K562 (cell line): ENCODE measurements at regions not wholly inside any gene's neighbourhood (a gene's known extent, or its start where the extent isn't known, plus 50 kb on each side); places are given as distances from the start of the nearest gene placed in this dataset.

Experiments
- ATAC-seq: fragments of 200-7000 bp; cut with Tn5 transposase; 3 replicates; pipeline ENCODE4 v1.9.1; 2020; ENCODE audit warnings: moderate library complexity
- BruUV-seq: library from RNA; stranded (reverse); fragments of 400-500 nt; replicated peaks from 2 replicates; lab custom pipeline; 2021; lab: Mats Ljungman, UMichigan
- CTCF ChIA-PET: fragments of 300-600 bp; formaldehyde crosslinking; extraction: SDS; loops from one replicate; lab custom pipeline; 2021; ENCODE audit warnings: low intra/inter-chr PET ratio; lab: Yijun Ruan, JAX
- POLR2A ChIA-PET: fragments of 300-600, 350-650 bp; sonication (Branson Sonifier 250); formaldehyde crosslinking; extraction: SDS; loops from one replicate; lab custom pipeline; 2021; ENCODE audit warnings: antibody characterized with exemption, inconsistent platforms; lab: Yijun Ruan, JAX
- DNase-seq, 4 experiments: peaks; one replicate each; pipeline versions ENCODE4 v3.0.0 to v3.0.0-alpha.2; 2011 to 2018; ENCODE audit warnings: low spot score in 3 of 4, mixed read lengths in 3 of 4; ENCODE audit errors: extremely low read depth in 1 of 4
- FAIRE-seq: peaks from 2 replicates; lab custom pipeline; 2011; peaks lifted over from hg19 to GRCh38; lab: Jason Lieb, UNC
- H2AFZ ChIP-seq: 2 replicates; pipeline ENCODE4 v1.6.0; 2011; ENCODE audit warnings: low read depth, low read length, control low read depth, inconsistent platforms
- H3K27ac ChIP-seq: fragments of 200-600 bp; 3 replicates; pipeline ENCODE4 v1.8.0; 2011; ENCODE audit warnings: low read depth, mild to moderate bottlenecking, control low read depth, inconsistent platforms, low read length, moderate library complexity, mixed read lengths; ENCODE audit errors: extremely low read depth
- H3K27me3 ChIP-seq, 2 experiments: fragments of 300-600 bp in 1 of 2; 2 replicates in 1 of 2; 3 replicates in 1 of 2; pipeline versions ENCODE4 v1.6.0 to v1.8.0; 2011; ENCODE audit warnings: inconsistent platforms in 2 of 2, low read length in 2 of 2, mild to moderate bottlenecking in 1 of 2, mixed read lengths in 1 of 2, moderate library complexity in 1 of 2; ENCODE audit not compliant: control insufficient read depth in 2 of 2, insufficient read depth in 2 of 2
- H3K36me3 ChIP-seq: fragments of 300-600 bp; 3 replicates; pipeline ENCODE4 v1.8.0; 2011; ENCODE audit warnings: mild to moderate bottlenecking, low read length, inconsistent platforms; ENCODE audit not compliant: control insufficient read depth, insufficient read depth
- H3K4me1 ChIP-seq, 2 experiments: fragments of 200-600 bp in 1 of 2; replicated peaks in 1 of 2; 2 replicates in 1 of 2; 3 replicates in 1 of 2; pipeline versions ENCODE4 v1.5.1 to v1.8.0; 2011; ENCODE audit warnings: inconsistent platforms in 2 of 2, low read length in 2 of 2, mild to moderate bottlenecking in 1 of 2, mixed read lengths in 1 of 2, moderate library complexity in 1 of 2; ENCODE audit not compliant: control insufficient read depth in 2 of 2, insufficient read depth in 2 of 2
- H3K4me2 ChIP-seq: 2 replicates; pipeline ENCODE4 v1.6.1; 2011; ENCODE audit warnings: low read length, control low read depth, inconsistent platforms, mixed read lengths; ENCODE audit not compliant: insufficient read depth
- H3K4me3 ChIP-seq: fragments of 200-600 bp; sonication (generic), shearing (Covaris generic); 2 replicates; pipeline ENCODE4 v1.5.1; 2016; ENCODE audit warnings: control low read depth, inconsistent platforms
- H3K79me2 ChIP-seq: fragments of 200-600 bp; 3 replicates; pipeline ENCODE4 v1.8.0; 2011; ENCODE audit warnings: low read length, inconsistent platforms; ENCODE audit not compliant: control insufficient read depth, insufficient read depth
- H3K9ac ChIP-seq, 2 experiments: 2 replicates each; pipeline versions ENCODE4 v1.6.0 to v1.6.1; 2011; ENCODE audit warnings: low read depth in 2 of 2, low read length in 2 of 2, control low read depth in 1 of 2, inconsistent platforms in 1 of 2, mild to moderate bottlenecking in 1 of 2, mixed read lengths in 1 of 2; ENCODE audit not compliant: insufficient read depth in 1 of 2
- H3K9me1 ChIP-seq: one replicate; pipeline ENCODE4 v1.6.0; 2011; ENCODE audit warnings: inconsistent platforms, mild to moderate bottlenecking, low read length, moderate library complexity; ENCODE audit not compliant: control insufficient read depth, insufficient read depth
- H3K9me3 ChIP-seq: replicated peaks from 2 replicates; pipeline ENCODE4 v1.5.1; 2011; ENCODE audit warnings: low read depth, low read length, inconsistent platforms; ENCODE audit not compliant: control insufficient read depth, insufficient read depth
- H4K20me1 ChIP-seq: replicated peaks from 2 replicates; pipeline ENCODE4 v1.6.1; 2011; ENCODE audit warnings: low read length, inconsistent platforms, mixed read lengths; ENCODE audit not compliant: control insufficient read depth, insufficient read depth
- CEBPB ChIP-seq: fragments of 450-650 bp; IDR thresholded peaks from 2 replicates; pipeline ENCODE4 v1.6.1; 2016; ENCODE audit warnings: missing genetic modification characterization, missing compliant biosample characterization
- ETV5 ChIP-seq: sonication (generic); formaldehyde crosslinking; IDR thresholded peaks from 2 replicates; pipeline ENCODE4 v1.4.0; 2020; ENCODE audit warnings: low read depth, mild to moderate bottlenecking, missing genetic modification reagents
- HIVEP1 ChIP-seq: fragments of 250-450 bp; sonication (Bioruptor Pico); IDR thresholded peaks from 2 replicates; pipeline ENCODE4 v1.4.0; 2020; ENCODE audit warnings: mild to moderate bottlenecking
- KLF13 ChIP-seq: fragments of 450-650 bp; IDR thresholded peaks from 2 replicates; pipeline ENCODE4 v1.6.1; 2016; ENCODE audit warnings: missing genetic modification characterization, low read depth, mild to moderate bottlenecking, missing compliant biosample characterization, moderate library complexity, borderline replicate concordance
- PTBP1 ChIP-seq: fragments of 200-400 bp; formaldehyde crosslinking; IDR thresholded peaks from 2 replicates; pipeline ENCODE4 v1.6.1; 2017; ENCODE audit warnings: low read depth, low read length
- THRAP3 ChIP-seq: fragments of 450-650 bp; IDR thresholded peaks from 2 replicates; pipeline ENCODE4 v1.6.1; 2016; ENCODE audit warnings: mild to moderate bottlenecking, inconsistent platforms, borderline replicate concordance
- TRIM25 ChIP-seq: fragments of 450-650 bp; IDR thresholded peaks from 2 replicates; pipeline ENCODE4 v1.7.0; 2016; ENCODE audit warnings: borderline replicate concordance
- ZBTB9 ChIP-seq: fragments of 450-650 bp; formaldehyde crosslinking; IDR thresholded peaks from 2 replicates; pipeline ENCODE4 v1.4.0; 2020; ENCODE audit warnings: mild to moderate bottlenecking, moderate library complexity
- ZNF282 ChIP-seq: sonication (generic); formaldehyde crosslinking; IDR thresholded peaks from 2 replicates; pipeline ENCODE4 v1.8.1; 2023; ENCODE audit warnings: missing genetic modification reagents
- ZNF324 ChIP-seq: fragments of 250-450 bp; sonication (Bioruptor Pico); IDR thresholded peaks from 2 replicates; pipeline ENCODE4 v1.4.0; 2020; ENCODE audit warnings: mild to moderate bottlenecking
- ZNF449 ChIP-seq: fragments of 250-450 bp; sonication (Bioruptor Pico); IDR thresholded peaks from 2 replicates; pipeline ENCODE4 v1.8.0; 2022; ENCODE audit warnings: moderate library complexity, mild to moderate bottlenecking, inconsistent platforms
- WGBS: fragments of 100-300 bp; shearing (Covaris generic); methylation state at CpG from one replicate; pipeline ENCODE4 v1.1.6; 2016; ENCODE audit warnings: low coverage, mixed read lengths; ENCODE audit not compliant: insufficient coverage; ENCODE audit errors: missing lambda C conversion rate; 5-methylcytosine and 5-hydroxymethylcytosine counted together
- in situ Hi-C: fragments of 300-500 bp; cut with MboI; formaldehyde crosslinking; loops from 4 replicates; pipeline ENCODE4 v1.15.0; 2018; ENCODE audit warnings: inconsistent platforms, mixed read lengths
- intact Hi-C: fragments of 100-400 bp; cut with micrococcal nuclease; formaldehyde crosslinking; loops from 2 replicates; pipeline ENCODE4 v1.14.2; 2022

- no peak for TF ChIP-seq HIVEP1 (CRISPR knock-in tag)
- no peak overlapping the region for H3K4me2 ChIP-seq
- H3K27me3 ChIP-seq = no peaks in the 10 kb centered on the region
- intact Hi-C loops = no loop called here
- H3K9me1 ChIP-seq = no peaks in the 10 kb centered on the region
- CTCF ChIA-PET = no interaction called here
- no peaks in the 10 kb centered on the region for H4K20me1 ChIP-seq
- DNase-seq (no peak), FAIRE-seq (no peak), ATAC-seq (no peak)
- no TSS peak for BruUV-seq
- H3K36me3 ChIP-seq = no peaks in the 10 kb centered on the region
- no peak overlapping the region for H3K4me3 ChIP-seq
- no peak overlapping the region for H3K27ac ChIP-seq
- no peaks in the 10 kb centered on the region for H3K79me2 ChIP-seq
- no peaks in the 10 kb centered on the region for H3K4me1 ChIP-seq
- no peaks in the 10 kb centered on the region for H3K9me3 ChIP-seq
- no peak overlapping the region for H3K9ac ChIP-seq
- WGBS = 0% methylated on average over 2 of the region's 2 CpGs
- no peak overlapping the region for H2AFZ ChIP-seq
- POLR2A ChIA-PET = no interaction called here
- in situ Hi-C loops = no loop called here
Observed at GRCh38 chr14:43145361-43145760, 1361.7 kb downstream of the FSCB start.

GRCh38 chr14:43143106-43143505, 1364.0 kb downstream of the FSCB start:
- ChIA-PET CTCF (no interaction called here), POLR2A (no interaction called here)
- WGBS = 0% methylated on average over 2 of the region's 2 CpGs
- Histone ChIP-seq H3K27me3 (no peaks in the 10 kb centered on the region), H3K4me2 (no peak overlapping the region), H2AFZ (no peak overlapping the region), H3K9me3 (no peaks in the 10 kb centered on the region), H3K36me3 (no peaks in the 10 kb centered on the region), H3K4me1 (no peaks in the 10 kb centered on the region), H3K9ac (no peak overlapping the region), H3K79me2 (no peaks in the 10 kb centered on the region), H3K9me1 (no peaks in the 10 kb centered on the region), H3K4me3 (no peak overlapping the region), H3K27ac (no peak overlapping the region), H4K20me1 (no peaks in the 10 kb centered on the region)
- in situ Hi-C loops (no loop called here), intact Hi-C loops (no loop called here)
- FAIRE-seq = no peak
- no TSS peak for BruUV-seq
- no peak for TF ChIP-seq KLF13
- TF ChIP-seq ZNF449 (CRISPR knock-in tag) = no peak
- TF ChIP-seq ZBTB9 (CRISPR knock-in tag) = no peak
- TF ChIP-seq THRAP3 = no peak
- no peak for TF ChIP-seq TRIM25
- no peak for TF ChIP-seq ZNF282 (CRISPR knock-in tag)
- no peak for TF ChIP-seq PTBP1
- no peak for TF ChIP-seq ZNF324
- TF ChIP-seq CEBPB (tag) = no peak
- TF ChIP-seq ETV5 (CRISPR knock-in tag) = no peak
- ATAC-seq = no peak
- DNase-seq = no peak
